ENCODE measurements at regions not wholly inside any gene's neighbourhood (a gene's known extent, or its start where the extent isn't known, plus 50 kb on each side); places are given as distances from the start of the nearest gene placed in this dataset.

- no peak overlapping the region for H3K4me3 ChIP-seq
- H3K4me1 ChIP-seq: no peaks in the 10 kb centered on the region
- TF ChIP-seq POLR2A (IDR thresholded peaks at IDR 0.05): no peak
- TF ChIP-seq, protein P1, sequence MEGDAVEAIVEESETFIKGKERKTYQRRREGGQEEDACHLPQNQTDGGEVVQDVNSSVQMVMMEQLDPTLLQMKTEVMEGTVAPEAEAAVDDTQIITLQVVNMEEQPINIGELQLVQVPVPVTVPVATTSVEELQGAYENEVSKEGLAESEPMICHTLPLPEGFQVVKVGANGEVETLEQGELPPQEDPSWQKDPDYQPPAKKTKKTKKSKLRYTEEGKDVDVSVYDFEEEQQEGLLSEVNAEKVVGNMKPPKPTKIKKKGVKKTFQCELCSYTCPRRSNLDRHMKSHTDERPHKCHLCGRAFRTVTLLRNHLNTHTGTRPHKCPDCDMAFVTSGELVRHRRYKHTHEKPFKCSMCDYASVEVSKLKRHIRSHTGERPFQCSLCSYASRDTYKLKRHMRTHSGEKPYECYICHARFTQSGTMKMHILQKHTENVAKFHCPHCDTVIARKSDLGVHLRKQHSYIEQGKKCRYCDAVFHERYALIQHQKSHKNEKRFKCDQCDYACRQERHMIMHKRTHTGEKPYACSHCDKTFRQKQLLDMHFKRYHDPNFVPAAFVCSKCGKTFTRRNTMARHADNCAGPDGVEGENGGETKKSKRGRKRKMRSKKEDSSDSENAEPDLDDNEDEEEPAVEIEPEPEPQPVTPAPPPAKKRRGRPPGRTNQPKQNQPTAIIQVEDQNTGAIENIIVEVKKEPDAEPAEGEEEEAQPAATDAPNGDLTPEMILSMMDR (IDR thresholded peaks at IDR 0.05): no peak
- H3K27me3 ChIP-seq: no peaks in the 10 kb centered on the region
- no peak for DNase-seq
- no peaks in the 10 kb centered on the region for H3K9me3 ChIP-seq
- no peaks in the 10 kb centered on the region for H3K36me3 ChIP-seq
- no peak overlapping the region for H3K27ac ChIP-seq
Observed at GRCh38 chr12:115859231-115859630, 418.3 kb downstream of the MED13L start.

DNA sequence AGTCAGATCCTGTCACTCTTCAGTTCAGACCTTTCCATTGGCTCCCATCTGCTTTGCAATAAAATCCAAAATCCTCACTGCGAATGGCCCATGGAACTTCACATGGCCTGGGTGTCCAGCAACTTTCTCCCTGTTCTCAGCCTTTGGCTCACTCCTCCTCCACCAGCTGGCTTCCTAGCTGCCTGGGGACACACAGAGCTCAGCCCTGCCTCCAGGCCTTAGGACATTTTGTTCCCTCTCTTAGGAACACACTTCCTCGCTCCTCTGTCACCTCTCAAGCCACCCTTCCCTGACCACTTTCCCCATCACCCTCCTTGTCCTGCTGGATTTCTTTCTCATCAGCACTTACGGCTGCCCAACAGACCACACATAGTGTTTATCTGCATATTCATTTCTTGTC lies 419.6 kb downstream of the MED13L start:
- DNase-seq: no peak
- no peak overlapping the region for H3K4me3 ChIP-seq
- H3K27ac ChIP-seq: no peak overlapping the region
- TF ChIP-seq, protein P1 (IDR thresholded peaks at IDR 0.05): no peak
- no peak for TF ChIP-seq POLR2A (IDR thresholded peaks at IDR 0.05)
- no peaks in the 10 kb centered on the region for H3K36me3 ChIP-seq
- H3K27me3 ChIP-seq: no peaks in the 10 kb centered on the region
- no peaks in the 10 kb centered on the region for H3K9me3 ChIP-seq
- H3K4me1 ChIP-seq: no peaks in the 10 kb centered on the region

DNA sequence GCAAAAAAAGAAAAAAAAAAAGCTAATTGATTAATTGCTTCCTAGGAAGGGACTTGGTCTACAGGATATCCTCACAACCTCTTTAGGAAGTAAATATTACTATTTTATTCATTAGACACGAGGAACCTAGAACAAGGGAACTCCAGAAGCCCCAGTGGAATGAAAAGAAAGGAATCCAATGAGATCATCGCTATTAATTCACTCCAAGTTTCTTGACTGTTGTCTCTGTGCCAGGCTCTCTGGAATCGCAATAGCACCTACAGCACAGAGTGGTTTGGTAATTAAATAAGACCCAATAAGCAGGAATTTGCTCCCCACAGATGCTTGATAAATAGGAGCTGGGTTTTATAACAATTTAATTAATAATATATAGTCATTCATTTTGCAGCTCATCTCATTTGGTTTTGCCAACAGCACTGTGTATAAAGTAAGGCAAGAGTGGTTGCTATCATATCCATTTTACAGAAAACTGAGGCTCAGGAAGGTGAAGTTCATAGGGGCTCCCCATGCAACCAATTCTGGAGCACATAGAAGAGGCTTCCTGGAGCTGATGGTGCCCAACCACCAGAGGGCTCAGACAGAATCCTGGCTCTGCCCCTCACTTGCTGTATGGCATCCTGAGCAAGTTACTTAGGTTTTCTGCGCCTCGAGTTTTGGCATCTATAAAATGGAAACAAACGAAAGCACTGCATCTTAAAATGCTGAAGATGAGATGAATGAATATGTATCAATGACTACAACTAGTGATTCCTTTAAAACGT lies 420.2 kb downstream of the MED13L start:
- TF ChIP-seq POLR2A (IDR thresholded peaks at IDR 0.05): no peak
- TF ChIP-seq, protein P1 (IDR thresholded peaks at IDR 0.05): no peak
- H3K27ac ChIP-seq: no peak overlapping the region
- H3K4me3 ChIP-seq: no peak overlapping the region
- H3K27me3 ChIP-seq: no peaks in the 10 kb centered on the region
- H3K9me3 ChIP-seq: no peaks in the 10 kb centered on the region
- H3K4me1 ChIP-seq: no peaks in the 10 kb centered on the region
- DNase-seq: no peak
- no peaks in the 10 kb centered on the region for H3K36me3 ChIP-seq

DNA sequence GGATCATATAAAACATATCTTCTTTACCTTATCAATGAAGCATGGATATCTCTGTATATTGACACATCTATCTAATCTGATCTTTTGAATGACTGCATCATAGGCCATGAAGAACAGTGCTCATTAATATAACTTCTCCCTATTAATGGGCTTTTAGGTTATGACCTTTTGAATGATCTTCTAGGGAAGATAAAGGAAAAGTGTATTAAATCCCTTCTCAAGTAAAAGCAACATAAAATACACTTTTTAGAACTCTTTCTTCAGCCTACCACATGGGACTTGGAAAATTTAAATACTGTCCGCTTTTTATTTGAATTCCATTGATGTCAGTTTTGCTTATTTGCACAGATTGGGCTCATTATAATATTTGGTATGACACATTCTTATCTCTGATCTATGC lies 425.4 kb downstream of the MED13L start:
- Histone ChIP-seq H3K4me1 (no peaks in the 10 kb centered on the region), H3K9me3 (peaks cover 0 to 2% (median 0%) of the 10 kb centered on the region in 4 donors), H3K27me3 (no peaks in the 10 kb centered on the region), H3K27ac (no peak overlapping the region), H3K4me3 (no peak overlapping the region), H3K36me3 (no peaks in the 10 kb centered on the region)
- TF ChIP-seq, protein P1 (IDR thresholded peaks at IDR 0.05): no peak
- TF ChIP-seq POLR2A (IDR thresholded peaks at IDR 0.05): no peak
- DNase-seq: no peak

DNA sequence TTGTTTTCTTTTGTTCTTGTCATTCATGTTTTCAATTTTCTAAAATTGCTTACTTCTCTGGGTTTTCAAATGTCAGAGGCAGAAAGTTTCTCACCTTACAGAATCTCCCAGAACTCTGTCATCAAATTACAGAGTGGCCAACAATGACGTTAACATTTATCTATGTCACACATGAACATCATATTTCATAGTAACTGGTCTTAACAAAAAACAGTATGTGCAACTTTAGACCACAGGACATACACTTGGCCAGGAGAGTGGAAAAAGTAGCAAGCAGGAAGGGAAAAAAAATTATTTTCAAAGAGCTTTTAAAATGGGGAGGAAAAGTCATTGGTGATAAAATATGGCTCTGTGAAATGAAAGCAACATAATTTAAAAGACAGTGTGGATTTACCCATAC lies 426.5 kb downstream of the MED13L start:
- no peaks in the 10 kb centered on the region for H3K36me3 ChIP-seq
- DNase-seq: no peak
- no peaks in the 10 kb centered on the region for H3K4me1 ChIP-seq
- H3K9me3 ChIP-seq: peaks cover 0 to 2% (median 0%) of the 10 kb centered on the region in 4 donors
- TF ChIP-seq, protein P1 (IDR thresholded peaks at IDR 0.05): no peak
- TF ChIP-seq POLR2A (IDR thresholded peaks at IDR 0.05): no peak
- H3K27me3 ChIP-seq: no peaks in the 10 kb centered on the region
- no peak overlapping the region for H3K4me3 ChIP-seq
- H3K27ac ChIP-seq: no peak overlapping the region

Measured in Peyer's patch (tissue), 4 donors.